GM12878 (cell line): ENCODE measurements at regions not wholly inside any gene's neighbourhood (a gene's known extent, or its start where the extent isn't known, plus 50 kb on each side); places are given as distances from the start of the nearest gene placed in this dataset.

ENCODE experiments used
- ATAC-seq: fragments of 200-7000 bp; cut with Tn5 transposase; 3 replicates; pipeline ENCODE4 v1.9.1; 2020; ENCODE audit warnings: mild to moderate bottlenecking, moderate library complexity
- BruUV-seq: library from RNA; stranded (reverse); fragments of 400-500 nt; replicated peaks from 2 replicates; lab custom pipeline; 2021; lab: Mats Ljungman, UMichigan
- CTCF ChIA-PET: fragments of 300-600 bp; sonication (Branson Sonifier 250); formaldehyde crosslinking; extraction: SDS; loops from one replicate; lab custom pipeline; 2021; ENCODE audit warnings: inconsistent platforms; lab: Yijun Ruan, JAX
- POLR2A ChIA-PET: fragments of 350-600 bp; formaldehyde crosslinking; extraction: SDS; loops from one replicate; lab custom pipeline; 2021; ENCODE audit warnings: inconsistent platforms; lab: Charles Lee
- RAD21 ChIA-PET: fragments of 300-600 bp; sonication (Branson Sonifier 250); formaldehyde crosslinking; loops from one replicate; lab custom pipeline; 2023; ENCODE audit warnings: antibody characterized with exemption; ENCODE audit not compliant: unreplicated experiment; lab: Charles Lee
- SMC1A ChIA-PET: fragments of 300-600 bp; sonication (Branson Sonifier 250); formaldehyde crosslinking; loops from one replicate; lab custom pipeline; 2023; ENCODE audit not compliant: unreplicated experiment, uncharacterized antibody; lab: Charles Lee
- DNase-seq: peaks from one replicate; pipeline ENCODE4 v3.0.0-alpha.2; 2011; ENCODE audit warnings: low read depth, low spot score
- FAIRE-seq: peaks from 3 replicates; lab custom pipeline; 2011; peaks lifted over from hg19 to GRCh38; lab: Jason Lieb, UNC
- H2AFZ ChIP-seq: 2 replicates; pipeline ENCODE4 v1.6.0; 2011; ENCODE audit warnings: low read depth, low read length, control low read depth; ENCODE audit not compliant: control insufficient read depth
- H3K27ac ChIP-seq: 2 replicates; pipeline ENCODE4 v1.5.1; 2011; ENCODE audit warnings: control low read depth; ENCODE audit not compliant: control insufficient read depth, insufficient read depth
- H3K27me3 ChIP-seq, 2 experiments: replicated peaks in 1 of 2; 2 replicates each; pipeline versions ENCODE4 v1.6.0 to v1.6.1; 2011; ENCODE audit warnings: low read length in 1 of 2; ENCODE audit not compliant: control insufficient read depth in 2 of 2, insufficient read depth in 2 of 2
- H3K36me3 ChIP-seq, 2 experiments: 2 replicates each; pipeline ENCODE4 v1.5.1; 2011; ENCODE audit warnings: low read length in 1 of 2; ENCODE audit not compliant: control insufficient read depth in 2 of 2, insufficient read depth in 2 of 2
- H3K4me1 ChIP-seq: 2 replicates; pipeline ENCODE4 v1.6.1; 2011; ENCODE audit warnings: mild to moderate bottlenecking, low read length, moderate library complexity, mixed read lengths; ENCODE audit not compliant: control insufficient read depth, insufficient read depth
- H3K4me2 ChIP-seq: 2 replicates; pipeline ENCODE4 v1.6.0; 2011; ENCODE audit warnings: control low read depth; ENCODE audit not compliant: control insufficient read depth, insufficient read depth
- H3K4me3 ChIP-seq: fragments of 200-600 bp; sonication (generic); 2 replicates; pipeline ENCODE4 v1.5.1; 2016
- H3K79me2 ChIP-seq: 2 replicates; pipeline ENCODE4 v1.6.0; 2011; ENCODE audit warnings: low read length; ENCODE audit not compliant: control insufficient read depth, insufficient read depth
- H3K9ac ChIP-seq: 2 replicates; pipeline ENCODE4 v1.8.0; 2011; ENCODE audit warnings: low read length, control low read depth, mixed read lengths; ENCODE audit not compliant: control insufficient read depth, insufficient read depth
- H3K9me3 ChIP-seq: replicated peaks from 3 replicates; pipeline ENCODE4 v1.5.1; 2011; ENCODE audit warnings: mild to moderate bottlenecking, low read length; ENCODE audit not compliant: control insufficient read depth, insufficient read depth
- H4K20me1 ChIP-seq: 2 replicates; pipeline ENCODE4 v1.6.0; 2011; ENCODE audit not compliant: control insufficient read depth, insufficient read depth
- ELK1 ChIP-seq: IDR thresholded peaks from 2 replicates; pipeline ENCODE4 v1.6.1; 2012; ENCODE audit warnings: low read depth, low read length, improper control_type of control experiment
- ESRRA ChIP-seq: IDR thresholded peaks from 2 replicates; pipeline ENCODE4 v1.6.1; 2012; ENCODE audit warnings: mild to moderate bottlenecking, low read length, improper control_type of control experiment
- FOS ChIP-seq: IDR thresholded peaks from 3 replicates; pipeline ENCODE4 v1.6.1; 2011; ENCODE audit warnings: borderline replicate concordance; ENCODE audit not compliant: insufficient read length; ENCODE audit errors: extremely low read depth
- GABPA ChIP-seq: IDR thresholded peaks from 2 replicates; pipeline ENCODE4 v1.6.1; 2014; ENCODE audit warnings: antibody characterized with exemption, low read depth, mild to moderate bottlenecking, inconsistent platforms
- IRF4 ChIP-seq: IDR thresholded peaks from 2 replicates; pipeline ENCODE4 v1.6.1; 2011; ENCODE audit warnings: low read depth, low read length
- MEF2A ChIP-seq: IDR thresholded peaks from 2 replicates; pipeline ENCODE4 v1.6.1; 2011; ENCODE audit warnings: low read depth, mild to moderate bottlenecking, low read length, moderate library complexity; ENCODE audit not compliant: insufficient read depth
- MEF2B ChIP-seq: fragments of 450-650 bp; IDR thresholded peaks from 2 replicates; pipeline ENCODE4 v1.6.1; 2018; ENCODE audit warnings: mild to moderate bottlenecking, moderate library complexity; ENCODE audit not compliant: partially characterized antibody, poor library complexity, severe bottlenecking
- MTA2 ChIP-seq: fragments of 450-650 bp; IDR thresholded peaks from 2 replicates; pipeline ENCODE4 v1.6.1; 2016; ENCODE audit warnings: low read depth, mild to moderate bottlenecking, moderate library complexity
- NFYA ChIP-seq: IDR thresholded peaks from 2 replicates; pipeline ENCODE4 v1.6.1; 2011; ENCODE audit warnings: low read depth, mild to moderate bottlenecking, low read length, improper control_type of control experiment, borderline replicate concordance
- PBX3 ChIP-seq: IDR thresholded peaks from 2 replicates; pipeline ENCODE4 v1.6.1; 2011; ENCODE audit warnings: mild to moderate bottlenecking, low read depth, low read length, moderate library complexity; ENCODE audit not compliant: insufficient replicate concordance
- PML ChIP-seq: IDR thresholded peaks from 2 replicates; pipeline ENCODE4 v1.6.1; 2012; ENCODE audit warnings: low read length, inconsistent platforms
- RAD51 ChIP-seq: fragments of 450-650 bp; IDR thresholded peaks from 2 replicates; pipeline ENCODE4 v1.6.1; 2016; ENCODE audit warnings: moderate library complexity, mild to moderate bottlenecking, inconsistent platforms
- RB1 ChIP-seq: fragments of 450-650 bp; formaldehyde crosslinking; IDR thresholded peaks from 2 replicates; pipeline ENCODE4 v1.6.1; 2017; ENCODE audit warnings: mild to moderate bottlenecking, borderline replicate concordance
- SMC3 ChIP-seq: IDR thresholded peaks from 2 replicates; pipeline ENCODE4 v1.6.1; 2011; ENCODE audit warnings: low read length, improper control_type of control experiment, borderline replicate concordance
- SREBF1 ChIP-seq: IDR thresholded peaks from 2 replicates; pipeline ENCODE4 v1.6.1; 2012; ENCODE audit warnings: mild to moderate bottlenecking, low read length
- TCF3 ChIP-seq: IDR thresholded peaks from 2 replicates; pipeline ENCODE4 v1.6.1; 2012; ENCODE audit warnings: low read depth, mild to moderate bottlenecking, low read length, borderline replicate concordance; ENCODE audit not compliant: insufficient read depth
- TCF7 ChIP-seq: IDR thresholded peaks from 2 replicates; pipeline ENCODE4 v1.6.1; 2014; ENCODE audit warnings: antibody characterized with exemption, borderline replicate concordance
- ZNF24 ChIP-seq: fragments of 450-650 bp; IDR thresholded peaks from 2 replicates; pipeline ENCODE4 v1.6.1; 2017; ENCODE audit warnings: antibody characterized with exemption, mild to moderate bottlenecking
- ZNF592 ChIP-seq: fragments of 450-650 bp; IDR thresholded peaks from 2 replicates; pipeline ENCODE4 v1.6.1; 2017; ENCODE audit warnings: mild to moderate bottlenecking, moderate library complexity
- WGBS: methylation state at CpG from one replicate; pipeline ENCODE4 v1.1.6; 2016; ENCODE audit warnings: low lambda C conversion rate; ENCODE audit not compliant: insufficient replicate concordance, insufficient coverage; ENCODE audit errors: missing lambda C conversion rate; 5-methylcytosine and 5-hydroxymethylcytosine counted together
- in situ Hi-C: fragments of 300-500 bp; cut with MboI; formaldehyde crosslinking; loops from 9 replicates; pipeline ENCODE4 v1.14.3; 2018; ENCODE audit warnings: mixed read lengths
- intact Hi-C: fragments of 100-400 bp; cut with micrococcal nuclease; formaldehyde crosslinking; loops from one replicate; pipeline ENCODE4 v1.14.2; 2022; ENCODE audit not compliant: unreplicated experiment

- no peaks in the 10 kb centered on the region for H3K36me3 ChIP-seq
- ChIA-PET CTCF (no interaction called here), POLR2A (no interaction called here), RAD21 (no interaction called here), SMC1A (no interaction called here)
- in situ Hi-C loops, result no loop called here
- 42% methylated on average over 3 of the region's 3 CpGs for WGBS
- TF ChIP-seq MTA2 (no peak), ZNF24 (no peak), FOS (no peak), PBX3 (no peak), PML (no peak), MEF2A (no peak), ZNF592 (no peak), TCF3 (no peak), IRF4 (no peak), RB1 (no peak), SMC3 (no peak), ESRRA (no peak), RAD51 (no peak), MEF2B (no peak), ELK1 (no peak), TCF7 (no peak), GABPA (no peak), NFYA (no peak), SREBF1 (no peak)
- no peak overlapping the region for H2AFZ ChIP-seq
- H4K20me1 ChIP-seq, result no peaks in the 10 kb centered on the region
- intact Hi-C loops, result no loop called here
- no TSS peak for BruUV-seq
- ATAC-seq, result no peak
- H3K9ac ChIP-seq, result no peak overlapping the region
- no peaks in the 10 kb centered on the region; a peak in 1 of 4 replicates for H3K27me3 ChIP-seq
- no peaks in the 10 kb centered on the region for H3K4me1 ChIP-seq
- H3K27ac ChIP-seq, result no peak overlapping the region
- H3K79me2 ChIP-seq, result no peaks in the 10 kb centered on the region
- H3K4me2 ChIP-seq, result no peak overlapping the region
- H3K4me3 ChIP-seq, result no peak overlapping the region
- DNase-seq, result no peak
- no peaks in the 10 kb centered on the region for H3K9me3 ChIP-seq
- FAIRE-seq, result no peak
These were observed 78.4 kb downstream of the CCR1 start for GRCh38 chr3:46129588-46130272.
